Stomach (tissue), 4 donors: ENCODE measurements at regions not wholly inside any gene's neighbourhood (a gene's known extent, or its start where the extent isn't known, plus 50 kb on each side); places are given as distances from the start of the nearest gene placed in this dataset.

Experiments
- EP300 ChIP-seq: sonication (generic); formaldehyde crosslinking; IDR thresholded peaks from one replicate; pipeline ENCODE4 v1.6.1; 2017; ENCODE audit warnings: antibody characterized with exemption
- POLR2A ChIP-seq, 4 donors: fragments of 450-650 bp; IDR thresholded peaks; one replicate each; pipeline ENCODE4 v1.6.1; 2016; ENCODE audit warnings: antibody characterized with exemption in 4 of 4, control low read depth in 2 of 4, mild to moderate bottlenecking in 1 of 4, moderate library complexity in 1 of 4
- TF ChIP-seq, protein P1 (sequence below), 7 experiments: fragments of 450-650 bp in 4 of 7; fragments of 200-600 bp in 3 of 7; sonication (generic) in 3 of 7; IDR thresholded peaks; one replicate each; pipeline ENCODE4 v1.5.1; 2016 to 2019; ENCODE audit warnings: antibody characterized with exemption in 7 of 7, control low read depth in 2 of 7, mild to moderate bottlenecking in 1 of 7

DNA sequence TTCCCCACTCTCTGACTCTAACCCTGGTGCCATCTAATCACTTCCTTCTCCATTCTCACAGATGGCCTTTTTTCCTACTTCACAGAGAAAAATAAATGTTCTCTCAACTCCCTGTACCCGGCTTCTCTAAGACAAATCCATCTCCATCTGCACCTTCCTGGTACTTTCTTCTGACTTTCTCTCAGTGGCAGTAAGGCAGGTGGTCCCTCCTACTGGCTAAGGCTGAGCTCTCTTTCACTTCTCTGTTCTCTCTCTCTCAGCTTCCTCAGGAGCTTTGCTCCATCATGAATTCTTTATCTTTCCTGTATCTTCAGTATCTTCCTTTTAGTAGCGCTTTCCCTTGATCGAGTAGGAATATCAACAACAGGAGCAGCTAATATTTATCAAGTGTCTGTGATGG is 421.6 kb downstream of the TMEM135 start:
- TF ChIP-seq, protein P1, sequence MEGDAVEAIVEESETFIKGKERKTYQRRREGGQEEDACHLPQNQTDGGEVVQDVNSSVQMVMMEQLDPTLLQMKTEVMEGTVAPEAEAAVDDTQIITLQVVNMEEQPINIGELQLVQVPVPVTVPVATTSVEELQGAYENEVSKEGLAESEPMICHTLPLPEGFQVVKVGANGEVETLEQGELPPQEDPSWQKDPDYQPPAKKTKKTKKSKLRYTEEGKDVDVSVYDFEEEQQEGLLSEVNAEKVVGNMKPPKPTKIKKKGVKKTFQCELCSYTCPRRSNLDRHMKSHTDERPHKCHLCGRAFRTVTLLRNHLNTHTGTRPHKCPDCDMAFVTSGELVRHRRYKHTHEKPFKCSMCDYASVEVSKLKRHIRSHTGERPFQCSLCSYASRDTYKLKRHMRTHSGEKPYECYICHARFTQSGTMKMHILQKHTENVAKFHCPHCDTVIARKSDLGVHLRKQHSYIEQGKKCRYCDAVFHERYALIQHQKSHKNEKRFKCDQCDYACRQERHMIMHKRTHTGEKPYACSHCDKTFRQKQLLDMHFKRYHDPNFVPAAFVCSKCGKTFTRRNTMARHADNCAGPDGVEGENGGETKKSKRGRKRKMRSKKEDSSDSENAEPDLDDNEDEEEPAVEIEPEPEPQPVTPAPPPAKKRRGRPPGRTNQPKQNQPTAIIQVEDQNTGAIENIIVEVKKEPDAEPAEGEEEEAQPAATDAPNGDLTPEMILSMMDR (IDR thresholded peaks at IDR 0.05) = no peak
- TF ChIP-seq POLR2A (IDR thresholded peaks at IDR 0.05) (no peak), EP300 (no peak)
